Gastroesophageal sphincter (tissue), 4 donors: ENCODE measurements at regions not wholly inside any gene's neighbourhood (a gene's known extent, or its start where the extent isn't known, plus 50 kb on each side); places are given as distances from the start of the nearest gene placed in this dataset.

Source experiments
- ATAC-seq: fragments of 150-250 bp; one replicate; pipeline ENCODE4 v1.9.1; 2016; ENCODE audit warnings: mild to moderate bottlenecking, moderate library complexity
- H3K27ac ChIP-seq, 4 donors: fragments of 200-600 bp; sonication (generic) in 3 of 4; 1 replicate in 3 of 4; 2 replicates in 1 of 4; pipeline ENCODE4 v1.5.1; 2016 to 2019
- H3K27me3 ChIP-seq: fragments of 200-600 bp; sonication (generic); one replicate; pipeline ENCODE4 v1.5.1; 2019
- H3K36me3 ChIP-seq, 2 donors: fragments of 200-600 bp; sonication (generic); one replicate each; pipeline ENCODE4 v1.5.1; 2019; ENCODE audit warnings: control low read depth in 1 of 2
- H3K4me1 ChIP-seq, 3 donors: fragments of 200-600 bp; sonication (generic); 1 replicate in 2 of 3; 2 replicates in 1 of 3; pipeline ENCODE4 v1.5.1; 2016 to 2019; ENCODE audit warnings: control low read depth in 2 of 3
- H3K4me3 ChIP-seq, 2 donors: fragments of 200-600 bp; sonication (generic); one replicate each; pipeline ENCODE4 v1.5.1; 2019; ENCODE audit warnings: mild to moderate bottlenecking in 1 of 2, moderate library complexity in 1 of 2
- H3K9me3 ChIP-seq, 3 donors: fragments of 200-600 bp; sonication (generic); one replicate each; pipeline ENCODE4 v1.5.1; 2017 to 2019; ENCODE audit warnings: control low read depth in 2 of 3
- CTCF ChIP-seq, 4 experiments: fragments of 200-600 bp in 2 of 4; fragments of 450-650 bp in 2 of 4; sonication (generic) in 1 of 4; IDR thresholded peaks; one replicate each; pipeline ENCODE4 v1.5.1; 2017 to 2019; ENCODE audit warnings: antibody characterized with exemption in 4 of 4, mild to moderate bottlenecking in 2 of 4, moderate library complexity in 2 of 4
- EP300 ChIP-seq: sonication (generic); formaldehyde crosslinking; IDR thresholded peaks from one replicate; pipeline ENCODE4 v1.6.1; 2017; ENCODE audit warnings: antibody characterized with exemption, mild to moderate bottlenecking
- POLR2A ChIP-seq, 2 donors: fragments of 450-650 bp; IDR thresholded peaks; one replicate each; pipeline ENCODE4 v1.6.1; 2017; ENCODE audit warnings: antibody characterized with exemption in 2 of 2, mild to moderate bottlenecking in 2 of 2, moderate library complexity in 1 of 2
- POLR2AphosphoS5 ChIP-seq: sonication (generic); formaldehyde crosslinking; IDR thresholded peaks from one replicate; pipeline ENCODE4 v1.6.1; 2017; ENCODE audit warnings: antibody characterized with exemption
- whole genome bisulfite sequencing, 2 donors: methylation state at CpG; one replicate each; pipeline ENCODE4 v1.1.5; 2018; ENCODE audit warnings: low coverage in 1 of 2; 5-methylcytosine and 5-hydroxymethylcytosine counted together

- TF ChIP-seq POLR2A (IDR thresholded peaks at IDR 0.05) (no peak), CTCF (IDR thresholded peaks at IDR 0.05) (no peak), POLR2AphosphoS5 (no peak), EP300 (no peak)
- Histone ChIP-seq H3K27me3 (no peaks in the 10 kb centered on the region), H3K36me3 (no peaks in the 10 kb centered on the region), H3K9me3 (no peaks in the 10 kb centered on the region), H3K4me3 (no peak overlapping the region), H3K27ac (no peak overlapping the region), H3K4me1 (peaks cover 0 to 4% (median 0%) of the 10 kb centered on the region in 3 donors)
- WGBS, 2 donors, result 89 to 97% methylated on average over 3 to 5 of the region's 5 CpGs
- no peak for ATAC-seq
Measured at GRCh38 chr5:164500856-164501255, 995.4 kb downstream of the MAT2B start.

GRCh38 chr5:164501344-164501743 lies 995.9 kb downstream of the MAT2B start:
- no peak overlapping the region for H3K27ac ChIP-seq
- no peak for ATAC-seq
- TF ChIP-seq EP300, result no peak
- TF ChIP-seq CTCF (IDR thresholded peaks at IDR 0.05), result no peak
- H3K4me3 ChIP-seq, result no peak overlapping the region
- WGBS, 2 donors, result 50 to 62% methylated on average over 3 of the region's 3 CpGs
- no peaks in the 10 kb centered on the region for H3K27me3 ChIP-seq
- H3K36me3 ChIP-seq, result no peaks in the 10 kb centered on the region
- peaks cover 0 to 4% (median 0%) of the 10 kb centered on the region in 3 donors for H3K4me1 ChIP-seq
- no peaks in the 10 kb centered on the region for H3K9me3 ChIP-seq

GRCh38 chr5:164504141-164504772 lies 998.8 kb downstream of the MAT2B start:
- Histone ChIP-seq H3K9me3 (no peaks in the 10 kb centered on the region), H3K27me3 (no peaks in the 10 kb centered on the region), H3K4me1 (peaks cover 0 to 4% (median 0%) of the 10 kb centered on the region in 3 donors), H3K4me3 (no peak overlapping the region), H3K36me3 (no peaks in the 10 kb centered on the region), H3K27ac (no peak overlapping the region)
- 16 to 37% methylated on average over 6 to 7 of the region's 7 CpGs for WGBS, 2 donors
- TF ChIP-seq POLR2A (IDR thresholded peaks at IDR 0.05), result no peak
- peak; percentile 33 to 77 (median 66) for TF ChIP-seq CTCF (IDR thresholded peaks at IDR 0.05)
- no peak for ATAC-seq

- 83 to 94% methylated on average over 2 to 4 of the region's 4 CpGs for WGBS, 2 donors
- peaks cover 0 to 4% (median 0%) of the 10 kb centered on the region in 3 donors for H3K4me1 ChIP-seq
- TF ChIP-seq POLR2AphosphoS5 (no peak), POLR2A (IDR thresholded peaks at IDR 0.05) (no peak), EP300 (no peak)
Measured at GRCh38 chr5:164505791-164506190, 1000.4 kb downstream of the MAT2B start.

GRCh38 chr5:164518067-164518740 lies 1012.8 kb downstream of the MAT2B start:
- H3K27ac ChIP-seq, result no peak overlapping the region
- H3K27me3 ChIP-seq, result no peaks in the 10 kb centered on the region
- TF ChIP-seq EP300, result no peak
- TF ChIP-seq POLR2A (IDR thresholded peaks at IDR 0.05), result no peak
- TF ChIP-seq POLR2AphosphoS5, result no peak
- TF ChIP-seq CTCF (IDR thresholded peaks at IDR 0.05), result no peak
- 58 to 71% methylated on average over 1 of the region's 1 CpG for WGBS, 2 donors
- no peak for ATAC-seq
- no peaks in the 10 kb centered on the region for H3K36me3 ChIP-seq
- no peak overlapping the region for H3K4me3 ChIP-seq
- no peaks in the 10 kb centered on the region for H3K4me1 ChIP-seq
- no peaks in the 10 kb centered on the region for H3K9me3 ChIP-seq

More at GRCh38 chr5:164505791-164506190, 1000.4 kb downstream of the MAT2B start:
- no peaks in the 10 kb centered on the region for H3K27me3 ChIP-seq
- no peaks in the 10 kb centered on the region for H3K36me3 ChIP-seq
- ATAC-seq, result no peak
- H3K27ac ChIP-seq, result no peak overlapping the region
- no peaks in the 10 kb centered on the region for H3K9me3 ChIP-seq
- H3K4me3 ChIP-seq, result no peak overlapping the region
